ENCODE measurements at regions not wholly inside any gene's neighbourhood (a gene's known extent, or its start where the extent isn't known, plus 50 kb on each side); places are given as distances from the start of the nearest gene placed in this dataset.

DNA sequence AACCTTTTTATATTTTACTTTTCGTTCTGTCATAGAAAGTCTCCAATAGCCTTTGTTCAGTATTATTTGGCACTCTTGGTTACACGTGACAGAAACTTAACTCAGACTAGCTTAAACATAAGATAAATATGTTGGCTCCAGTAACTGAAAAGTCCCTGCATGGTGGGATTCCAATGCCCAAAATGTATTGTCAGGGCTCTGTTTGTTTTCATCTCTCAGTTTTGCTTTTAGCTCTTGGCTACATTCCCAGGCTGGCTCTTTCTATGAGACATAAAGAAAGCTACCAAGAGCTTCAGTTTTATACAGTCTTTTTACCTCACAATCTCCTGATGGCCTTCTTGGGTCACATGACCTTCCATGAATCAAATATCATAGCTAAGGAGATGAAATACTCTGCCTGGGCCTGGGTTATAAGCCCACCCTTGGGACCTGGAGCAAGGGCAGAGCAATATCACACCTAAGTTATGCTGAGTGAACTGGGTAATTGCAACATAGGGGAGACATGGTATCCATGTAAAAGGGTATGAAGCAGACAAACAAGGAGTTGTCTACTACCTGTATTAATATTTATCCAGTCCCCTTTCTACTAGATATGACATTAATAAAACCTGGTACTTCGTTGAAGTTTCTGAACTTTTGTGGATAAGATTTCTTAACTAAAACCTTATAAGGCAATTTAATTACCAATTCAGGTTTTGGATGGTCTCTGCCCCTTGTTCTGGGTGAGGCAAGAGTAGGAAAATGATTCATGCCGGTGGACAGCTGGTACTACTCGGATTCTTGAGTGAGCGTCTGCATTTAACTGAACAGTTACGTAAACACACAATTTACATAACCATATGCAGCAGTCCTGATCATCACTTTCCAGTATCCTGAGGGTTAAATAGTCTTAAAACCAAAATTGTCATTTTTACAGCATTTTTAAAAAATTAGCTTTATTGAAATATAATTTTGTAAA lies 442.3 kb downstream of the GPATCH2 start:
- TF ChIP-seq, protein P1, sequence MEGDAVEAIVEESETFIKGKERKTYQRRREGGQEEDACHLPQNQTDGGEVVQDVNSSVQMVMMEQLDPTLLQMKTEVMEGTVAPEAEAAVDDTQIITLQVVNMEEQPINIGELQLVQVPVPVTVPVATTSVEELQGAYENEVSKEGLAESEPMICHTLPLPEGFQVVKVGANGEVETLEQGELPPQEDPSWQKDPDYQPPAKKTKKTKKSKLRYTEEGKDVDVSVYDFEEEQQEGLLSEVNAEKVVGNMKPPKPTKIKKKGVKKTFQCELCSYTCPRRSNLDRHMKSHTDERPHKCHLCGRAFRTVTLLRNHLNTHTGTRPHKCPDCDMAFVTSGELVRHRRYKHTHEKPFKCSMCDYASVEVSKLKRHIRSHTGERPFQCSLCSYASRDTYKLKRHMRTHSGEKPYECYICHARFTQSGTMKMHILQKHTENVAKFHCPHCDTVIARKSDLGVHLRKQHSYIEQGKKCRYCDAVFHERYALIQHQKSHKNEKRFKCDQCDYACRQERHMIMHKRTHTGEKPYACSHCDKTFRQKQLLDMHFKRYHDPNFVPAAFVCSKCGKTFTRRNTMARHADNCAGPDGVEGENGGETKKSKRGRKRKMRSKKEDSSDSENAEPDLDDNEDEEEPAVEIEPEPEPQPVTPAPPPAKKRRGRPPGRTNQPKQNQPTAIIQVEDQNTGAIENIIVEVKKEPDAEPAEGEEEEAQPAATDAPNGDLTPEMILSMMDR (IDR thresholded peaks at IDR 0.05) = no peak
- no peak for TF ChIP-seq POLR2A (IDR thresholded peaks at IDR 0.05)
